ENCODE measurements at regions not wholly inside any gene's neighbourhood (a gene's known extent, or its start where the extent isn't known, plus 50 kb on each side); places are given as distances from the start of the nearest gene placed in this dataset.
"Not testable (repeated sequence)": the region's sequence is repeated elsewhere in the genome, so short reads cannot be mapped to it uniquely, and the experiment has no call there.

DNA sequence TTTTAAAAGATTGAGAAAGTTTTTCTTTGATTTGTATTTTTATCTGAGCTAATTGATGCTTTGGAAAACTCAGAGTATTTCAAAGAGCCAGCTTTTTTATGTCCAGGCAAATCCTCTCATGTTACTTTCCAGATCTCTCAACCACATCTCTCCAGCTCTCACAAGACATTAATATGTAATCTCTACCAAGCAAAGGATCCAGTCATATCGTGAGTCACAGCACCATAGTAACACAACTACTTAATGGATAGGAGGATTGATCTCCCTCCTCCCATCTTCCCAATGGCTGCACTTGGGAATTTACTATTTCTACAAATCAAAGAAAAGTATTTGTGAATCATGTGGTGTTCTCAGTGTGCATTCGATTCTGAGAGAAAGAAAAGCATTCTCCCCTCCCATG, 63.3 kb downstream of the POU4F1 start:
- DNase-seq, result no peak

- DNase-seq, result not testable (repeated sequence)
Measured at GRCh38 chr13:78526044-78526443, 77.3 kb downstream of the POU4F1 start.

DNA sequence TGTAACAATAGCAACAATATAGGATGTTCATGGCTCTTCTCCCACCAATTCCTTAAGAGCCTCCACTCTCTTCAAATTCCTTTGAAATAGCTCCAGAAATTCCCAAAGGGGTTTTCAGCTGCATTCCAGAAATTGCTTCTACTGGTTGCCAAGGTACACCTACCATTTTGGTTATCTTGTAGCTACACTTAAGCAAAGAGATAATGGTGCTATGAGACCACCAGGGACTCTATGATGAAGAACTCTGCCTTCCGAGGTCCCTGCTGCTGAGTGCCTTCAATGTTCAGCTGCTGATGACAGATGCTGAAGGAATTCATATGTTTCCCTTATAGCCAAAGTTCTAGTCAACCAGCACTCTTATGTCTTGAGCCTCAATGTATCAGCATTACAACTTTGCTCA, 78.4 kb downstream of the POU4F1 start:
- DNase-seq, result no peak

- no peak for DNase-seq
Measured at GRCh38 chr13:78521091-78521490, 82.3 kb downstream of the POU4F1 start.

- no peak for DNase-seq
Measured at GRCh38 chr13:78520425-78520824, 82.9 kb downstream of the POU4F1 start.

GRCh38 chr13:78518482-78518881, 84.9 kb downstream of the POU4F1 start:
- not testable (repeated sequence) for DNase-seq

DNA sequence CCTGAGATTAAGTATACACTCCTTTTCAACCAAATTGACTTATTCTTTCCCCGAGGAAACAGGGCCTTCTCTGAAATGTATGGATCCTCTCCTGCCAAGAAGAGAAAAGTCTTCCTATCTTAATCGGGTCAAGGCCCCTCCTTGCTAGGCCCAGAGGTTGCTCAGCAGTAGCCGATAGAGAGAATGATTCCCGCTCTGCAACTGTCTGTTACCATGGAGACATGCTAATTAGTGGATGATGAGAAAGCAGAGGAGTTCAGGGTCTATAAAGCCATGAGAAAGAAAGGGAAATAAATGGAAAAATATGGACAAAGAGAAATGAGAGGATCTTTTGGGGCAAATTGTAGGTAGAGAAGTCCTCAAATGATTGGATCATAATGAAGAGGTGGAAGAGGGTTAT, 103.5 kb downstream of the POU4F1 start:
- no peak for DNase-seq

DNA sequence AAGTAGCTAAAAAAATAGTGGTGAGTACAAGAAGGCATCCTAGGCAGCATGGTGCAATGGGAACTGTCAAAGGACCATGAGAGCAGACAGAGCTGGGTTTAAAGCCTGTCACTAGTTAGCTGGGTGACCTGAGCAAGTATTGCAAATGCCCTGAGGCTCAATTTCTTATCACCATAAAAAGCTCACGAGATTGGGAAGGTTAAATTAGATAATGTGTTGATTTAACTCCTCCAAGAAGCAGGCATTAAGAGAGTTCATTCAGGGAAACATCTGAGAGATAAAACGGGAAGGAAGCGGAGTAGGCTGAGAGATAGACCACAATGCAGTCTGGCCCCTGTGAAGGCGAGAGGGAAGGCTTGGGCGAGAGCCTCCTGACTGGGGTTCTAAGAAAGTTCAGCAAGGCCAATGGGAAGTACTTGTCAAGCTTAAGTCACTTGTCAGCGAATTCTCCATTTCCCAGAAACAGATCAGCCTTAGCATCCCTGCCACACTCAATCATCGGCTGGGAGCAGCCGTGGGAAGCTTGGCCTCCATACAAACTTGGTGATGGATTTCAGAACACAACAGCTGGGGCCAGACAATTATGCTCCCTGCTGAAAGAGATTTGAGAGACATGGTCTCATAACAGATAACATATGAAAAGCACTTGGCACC, 105.5 kb downstream of the POU4F1 start:
- DNase-seq, result no peak

DNA sequence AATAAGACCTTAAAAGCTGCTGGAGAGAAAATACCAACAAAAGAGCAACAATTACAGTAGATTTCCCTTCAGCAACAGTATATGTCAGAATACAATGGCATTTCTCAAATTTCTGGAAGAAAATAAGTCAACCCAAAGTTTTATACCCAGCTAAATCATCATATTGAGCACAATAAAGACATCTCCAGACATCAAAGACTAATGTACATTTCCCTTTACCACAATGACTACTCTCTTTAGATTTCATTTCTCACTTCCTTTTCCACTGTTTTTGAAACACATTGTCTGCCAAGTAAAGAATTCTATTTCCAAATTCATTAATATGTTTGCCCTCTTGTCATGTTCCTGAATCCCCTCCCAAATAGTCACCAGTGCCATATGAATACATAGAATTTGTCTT, 111.4 kb downstream of the POU4F1 start:
- no peak for DNase-seq

GRCh38 chr13:78490225-78490624, 113.1 kb downstream of the POU4F1 start:
- not testable (repeated sequence) for DNase-seq

- DNase-seq, result no peak
Measured at GRCh38 chr13:78487707-78488106, 115.6 kb downstream of the POU4F1 start.

- no peak for DNase-seq
Measured at GRCh38 chr13:78485803-78486202, 117.5 kb downstream of the POU4F1 start.

DNA sequence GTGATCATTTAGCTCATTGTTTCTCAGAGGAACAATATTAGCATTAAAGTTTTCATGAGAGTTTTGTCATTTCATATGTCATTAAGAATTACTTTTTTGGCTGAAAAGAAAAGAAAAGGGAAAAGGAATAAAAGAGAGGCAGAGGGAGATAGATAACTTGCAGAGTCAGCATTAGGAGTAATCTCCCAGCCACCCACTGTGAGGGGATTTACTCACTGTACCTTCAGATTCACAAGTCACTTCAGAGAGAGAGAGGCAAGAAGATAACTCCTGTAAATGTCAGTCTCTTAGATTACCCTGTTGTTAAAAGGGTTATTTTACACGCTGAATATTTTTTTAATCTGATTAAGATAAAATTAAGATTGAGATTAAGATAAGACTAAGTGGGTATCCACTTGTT, 125.2 kb downstream of the POU4F1 start:
- DNase-seq, result no peak

GRCh38 chr13:78476910-78477309, 126.4 kb downstream of the POU4F1 start:
- no peak for DNase-seq

- no peak for DNase-seq
Measured at GRCh38 chr13:78468621-78469020, 134.7 kb downstream of the POU4F1 start.

GRCh38 chr13:78465250-78465649, 138.1 kb downstream of the POU4F1 start:
- DNase-seq, result no peak

GRCh38 chr13:78460176-78460575, 143.2 kb downstream of the POU4F1 start:
- DNase-seq, result no peak

DNA sequence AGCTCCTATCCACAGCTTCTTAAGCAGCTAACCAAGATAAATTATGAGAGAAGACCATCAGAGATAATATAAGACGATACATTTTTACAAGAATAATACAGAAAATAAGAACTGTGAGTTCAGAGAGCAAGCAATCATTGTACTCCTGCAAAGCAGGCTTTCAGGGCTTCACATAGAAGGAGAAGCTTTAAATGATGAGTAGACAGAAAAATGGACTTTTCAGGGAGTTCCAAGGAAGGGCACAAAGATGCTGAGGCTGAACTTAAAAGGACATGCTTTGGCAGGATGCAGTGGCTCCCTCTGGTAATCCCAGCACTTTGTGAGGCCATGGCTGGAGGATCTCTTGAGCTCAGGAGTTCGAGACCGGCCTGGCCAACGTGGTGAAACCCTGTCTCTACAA, 159.5 kb downstream of the POU4F1 start:
- DNase-seq, result no peak

GRCh38 chr13:78437781-78438180, 165.6 kb downstream of the POU4F1 start:
- no peak for DNase-seq

GRCh38 chr13:78436311-78436710, 167.0 kb downstream of the POU4F1 start:
- no peak for DNase-seq

DNA sequence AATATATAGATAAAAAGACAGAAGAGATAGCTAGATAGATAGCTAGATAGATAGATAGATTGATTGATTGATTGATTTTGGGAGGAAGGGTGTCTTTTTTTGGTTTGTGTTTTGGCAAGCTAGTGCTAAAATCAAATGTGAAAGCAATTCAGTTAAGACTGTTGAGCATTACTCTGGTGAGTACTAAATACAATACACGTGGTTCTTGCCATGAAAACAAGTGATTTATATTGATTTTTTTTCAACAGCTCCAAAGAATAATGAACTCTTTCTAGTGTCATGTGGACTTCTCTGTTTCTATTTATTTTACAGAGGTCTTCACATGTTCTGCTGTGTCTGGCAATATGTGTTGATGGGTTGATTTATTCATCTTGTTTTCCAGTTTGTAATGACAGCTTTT, 172.0 kb downstream of the POU4F1 start:
- no peak for DNase-seq

GRCh38 chr13:78430811-78431210, 172.5 kb downstream of the POU4F1 start:
- no peak for DNase-seq

DNA sequence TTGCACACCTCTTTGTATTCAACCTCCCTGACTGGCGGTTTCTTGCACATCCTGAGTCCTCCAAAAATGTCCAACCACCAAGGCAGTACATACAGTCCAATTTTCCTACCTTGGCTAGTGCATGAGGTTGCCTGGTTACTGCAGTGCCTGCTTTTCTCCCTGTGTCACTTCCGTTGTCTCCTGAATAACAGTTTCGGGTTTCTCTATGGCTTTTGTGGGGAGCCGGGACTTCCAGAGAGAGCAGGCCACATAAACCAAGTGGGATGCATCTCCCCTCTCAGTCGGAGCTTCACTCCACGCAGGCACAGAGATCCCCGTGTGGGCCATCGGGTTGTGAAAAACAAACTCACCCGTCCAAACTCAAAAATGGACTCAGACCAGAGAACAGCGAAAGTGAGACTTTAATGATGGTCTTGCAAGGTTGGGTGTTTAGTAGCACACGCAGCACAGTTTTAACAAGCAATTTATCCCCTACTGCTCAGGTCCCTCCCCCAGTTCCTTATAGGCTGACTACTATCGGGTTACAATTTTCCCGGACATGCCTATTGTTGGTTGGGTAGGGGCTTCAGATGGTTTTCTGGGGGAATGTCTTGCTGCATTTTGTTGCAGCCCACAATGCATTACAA, 173.1 kb downstream of the POU4F1 start:
- no peak for DNase-seq

DNA sequence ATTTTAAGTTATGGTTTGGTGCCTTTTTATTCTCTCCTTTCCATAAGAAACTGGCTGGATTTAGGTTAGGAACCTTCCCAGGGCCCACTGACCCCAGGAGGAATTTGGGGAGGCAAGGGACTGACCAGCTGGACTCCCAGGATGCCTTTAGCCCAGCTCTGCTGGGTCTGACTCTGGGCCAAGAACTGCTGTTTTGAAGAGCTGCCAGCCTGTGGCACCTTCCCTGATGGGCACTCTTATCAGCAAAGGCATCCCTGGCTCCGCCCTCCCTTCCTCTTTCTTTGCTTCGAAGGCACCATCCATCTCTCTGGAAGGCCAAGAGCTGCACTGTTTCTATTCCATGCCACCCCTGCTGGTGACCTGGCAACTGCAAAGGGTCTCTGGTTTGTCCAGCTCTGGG, 174.7 kb downstream of the POU4F1 start:
- no peak for DNase-seq

GRCh38 chr13:78426183-78426582, 177.2 kb downstream of the POU4F1 start:
- no peak for DNase-seq

Data from NCI-H187 treated with DMSO at 0.1 percent for 48 hours (cell line).